HCT116 (cell line): ENCODE measurements at regions not wholly inside any gene's neighbourhood (a gene's known extent, or its start where the extent isn't known, plus 50 kb on each side); places are given as distances from the start of the nearest gene placed in this dataset.

Experiments
- ATAC-seq: fragments of 200-7000 bp; cut with Tn5 transposase; 2 replicates; pipeline ENCODE4 v1.9.1; 2020; ENCODE audit warnings: mild to moderate bottlenecking, moderate library complexity
- BruUV-seq: library from RNA; stranded (reverse); fragments of 400-500 nt; replicated peaks from 2 replicates; lab custom pipeline; 2021; lab: Mats Ljungman, UMichigan
- CTCF ChIA-PET: fragments of 300-600 bp; sonication (Branson Sonifier 250); formaldehyde crosslinking; loops from one replicate; lab custom pipeline; 2021; ENCODE audit warnings: antibody characterized with exemption; lab: Charles Lee
- POLR2A ChIA-PET: fragments of 300-600, 350-600 bp; sonication (Branson Sonifier 250); formaldehyde crosslinking; loops from one replicate; lab custom pipeline; 2021; ENCODE audit warnings: antibody characterized with exemption; lab: Charles Lee
- RAD21 ChIA-PET, 2 experiments: fragments of 300-600 bp; sonication (Branson Sonifier 250); formaldehyde crosslinking; loops; one replicate each; lab custom pipeline; 2023; ENCODE audit warnings: low total read pairs in 2 of 2; ENCODE audit not compliant: uncharacterized antibody in 2 of 2, unreplicated experiment in 2 of 2, low non-redundant PET in 1 of 2; lab: Charles Lee
- DNase-seq: peaks from one replicate; pipeline ENCODE4 v3.0.0-alpha.2; 2010; ENCODE audit warnings: low read depth, low spot score
- H2AFZ ChIP-seq: fragments of 200-600 bp; shearing (Covaris generic), sonication (generic); 2 replicates; pipeline ENCODE4 v1.6.1; 2017; ENCODE audit warnings: low read depth, mixed run types, mixed read lengths, antibody characterized with exemption, low read length; ENCODE audit not compliant: poor library complexity, severe bottlenecking
- H3K27ac ChIP-seq: 2 replicates; pipeline ENCODE4 v1.5.1; 2012; ENCODE audit warnings: low read depth, low read length
- H3K27me3 ChIP-seq: fragments of 200-600 bp; sonication (generic); 2 replicates; pipeline ENCODE4 v1.6.1; 2016; ENCODE audit warnings: mixed run types, low read length, mixed read lengths; ENCODE audit not compliant: insufficient read depth
- H3K36me3 ChIP-seq, 2 experiments: fragments of 200-500 bp in 1 of 2; fragments of 200-600 bp in 1 of 2; sonication (Bioruptor generic) in 1 of 2; sonication (generic) in 1 of 2; 2 replicates each; pipeline versions ENCODE4 v1.5.1 to v1.6.1; 2014 to 2016; ENCODE audit warnings: low read length in 2 of 2, inconsistent platforms in 1 of 2, mixed read lengths in 1 of 2, mixed run types in 1 of 2; ENCODE audit not compliant: insufficient read depth in 2 of 2, control insufficient read depth in 1 of 2
- H3K4me1 ChIP-seq, 2 experiments: fragments of 200-600 bp in 1 of 2; sonication (generic) in 1 of 2; 2 replicates each; pipeline versions ENCODE4 v1.5.1 to v1.6.1; 2012 to 2017; ENCODE audit warnings: low read length in 2 of 2, inconsistent platforms in 1 of 2, mild to moderate bottlenecking in 1 of 2, mixed read lengths in 1 of 2, mixed run types in 1 of 2, moderate library complexity in 1 of 2; ENCODE audit not compliant: insufficient read depth in 2 of 2, control insufficient read depth in 1 of 2
- H3K4me2 ChIP-seq: fragments of 200-600 bp; sonication (generic); 2 replicates; pipeline ENCODE4 v1.6.1; 2017; ENCODE audit warnings: mixed run types, low read length, mixed read lengths
- H3K4me3 ChIP-seq, 2 experiments: fragments of 200-600 bp in 1 of 2; sonication (generic) in 1 of 2; replicated peaks in 1 of 2; 2 replicates each; pipeline ENCODE4 v1.5.1; 2011 to 2016; ENCODE audit warnings: low read length in 2 of 2, control low read depth in 1 of 2, low read depth in 1 of 2, mild to moderate bottlenecking in 1 of 2, mixed read lengths in 1 of 2, mixed run types in 1 of 2
- H3K79me2 ChIP-seq: fragments of 200-600 bp; sonication (generic); 2 replicates; pipeline ENCODE4 v1.6.1; 2017; ENCODE audit warnings: mild to moderate bottlenecking, mixed run types, low read length, moderate library complexity, mixed read lengths; ENCODE audit not compliant: insufficient read depth
- H3K9ac ChIP-seq: fragments of 200-600 bp; sonication (generic); 2 replicates; pipeline ENCODE4 v1.6.1; 2016; ENCODE audit warnings: low read length, mixed read lengths
- H3K9me2 ChIP-seq: fragments of 200-600 bp; sonication (generic), shearing (Covaris generic); 2 replicates; pipeline ENCODE4 v1.6.1; 2017; ENCODE audit warnings: mixed run types, mild to moderate bottlenecking, moderate library complexity; ENCODE audit not compliant: insufficient read depth
- H3K9me3 ChIP-seq, 2 experiments: fragments of 200-500 bp in 1 of 2; fragments of 200-600 bp in 1 of 2; sonication (Bioruptor generic) in 1 of 2; sonication (generic) in 1 of 2; 2 replicates each; pipeline ENCODE4 v1.6.1; 2014 to 2017; ENCODE audit warnings: low read length in 2 of 2, mixed read lengths in 2 of 2, inconsistent platforms in 1 of 2, low read depth in 1 of 2, mild to moderate bottlenecking in 1 of 2, mixed run types in 1 of 2, moderate library complexity in 1 of 2; ENCODE audit not compliant: control insufficient read depth in 1 of 2, insufficient read depth in 1 of 2
- H4K20me1 ChIP-seq: fragments of 200-600 bp; sonication (generic), shearing (Covaris generic); 2 replicates; pipeline ENCODE4 v1.6.1; 2017; ENCODE audit warnings: mixed run types, mild to moderate bottlenecking, moderate library complexity; ENCODE audit not compliant: insufficient read depth
- ELF1 ChIP-seq: IDR thresholded peaks from 2 replicates; pipeline ENCODE4 v1.6.1; 2012; ENCODE audit warnings: low read depth, borderline replicate concordance
- FOSL1 ChIP-seq: IDR thresholded peaks from 2 replicates; pipeline ENCODE4 v1.6.1; 2012; ENCODE audit warnings: low read depth
- JUND ChIP-seq: IDR thresholded peaks from 2 replicates; pipeline ENCODE4 v1.6.1; 2012
- MAX ChIP-seq: IDR thresholded peaks from 2 replicates; pipeline ENCODE4 v1.6.1; 2012
- POLR2A ChIP-seq: IDR thresholded peaks from 2 replicates; pipeline ENCODE4 v1.7.0; 2011; ENCODE audit warnings: borderline replicate concordance; ENCODE audit not compliant: insufficient read depth, insufficient read length; ENCODE audit errors: extremely low read depth
- REST ChIP-seq: IDR thresholded peaks from 2 replicates; pipeline ENCODE4 v1.6.1; 2012; ENCODE audit warnings: low read depth
- SIN3A ChIP-seq: IDR thresholded peaks from 2 replicates; pipeline ENCODE4 v1.6.1; 2012; ENCODE audit warnings: low read depth
- SRF ChIP-seq: IDR thresholded peaks from 2 replicates; pipeline ENCODE4 v1.6.1; 2012; ENCODE audit warnings: low read depth
- ZBTB33 ChIP-seq: IDR thresholded peaks from 2 replicates; pipeline ENCODE4 v1.6.1; 2011; ENCODE audit warnings: mild to moderate bottlenecking, low read length, moderate library complexity; ENCODE audit not compliant: insufficient replicate concordance; ENCODE audit errors: extremely low read depth
- ZFX ChIP-seq: fragments of 450-650 bp; IDR thresholded peaks from 2 replicates; pipeline ENCODE4 v1.6.1; 2017
- intact Hi-C: fragments of 100-400 bp; cut with micrococcal nuclease; formaldehyde crosslinking; loops from 2 replicates; pipeline ENCODE4 v1.10.0; 2022

GRCh38 chr6:147127587-147127986 is 76.6 kb upstream of the STXBP5 start:
- H3K4me2 ChIP-seq = no peak overlapping the region
- POLR2A ChIA-PET = no interaction called here
- RAD21 ChIA-PET = no interaction called here
- CTCF ChIA-PET = no interaction called here
- BruUV-seq = no TSS peak
- no peaks in the 10 kb centered on the region for H3K27me3 ChIP-seq
- DNase-seq (no peak), ATAC-seq (no peak)
- H3K36me3 ChIP-seq = no peaks in the 10 kb centered on the region
- H4K20me1 ChIP-seq = no peaks in the 10 kb centered on the region
- H3K4me1 ChIP-seq = no peaks in the 10 kb centered on the region
- no peak overlapping the region for H3K4me3 ChIP-seq
- H3K9me3 ChIP-seq = no peaks in the 10 kb centered on the region
- TF ChIP-seq ZBTB33 (no peak), FOSL1 (no peak), POLR2A (no peak), JUND (no peak), ZFX (no peak), SIN3A (no peak), MAX (no peak), SRF (no peak), ELF1 (no peak), REST (no peak)
- H3K27ac ChIP-seq = no peak overlapping the region
- no peak overlapping the region for H2AFZ ChIP-seq
- no peak overlapping the region for H3K9ac ChIP-seq
- intact Hi-C loops = no loop called here
- H3K9me2 ChIP-seq = no peaks in the 10 kb centered on the region
- no peaks in the 10 kb centered on the region for H3K79me2 ChIP-seq
